ENCODE measurements at regions not wholly inside any gene's neighbourhood (a gene's known extent, or its start where the extent isn't known, plus 50 kb on each side); places are given as distances from the start of the nearest gene placed in this dataset.

DNA sequence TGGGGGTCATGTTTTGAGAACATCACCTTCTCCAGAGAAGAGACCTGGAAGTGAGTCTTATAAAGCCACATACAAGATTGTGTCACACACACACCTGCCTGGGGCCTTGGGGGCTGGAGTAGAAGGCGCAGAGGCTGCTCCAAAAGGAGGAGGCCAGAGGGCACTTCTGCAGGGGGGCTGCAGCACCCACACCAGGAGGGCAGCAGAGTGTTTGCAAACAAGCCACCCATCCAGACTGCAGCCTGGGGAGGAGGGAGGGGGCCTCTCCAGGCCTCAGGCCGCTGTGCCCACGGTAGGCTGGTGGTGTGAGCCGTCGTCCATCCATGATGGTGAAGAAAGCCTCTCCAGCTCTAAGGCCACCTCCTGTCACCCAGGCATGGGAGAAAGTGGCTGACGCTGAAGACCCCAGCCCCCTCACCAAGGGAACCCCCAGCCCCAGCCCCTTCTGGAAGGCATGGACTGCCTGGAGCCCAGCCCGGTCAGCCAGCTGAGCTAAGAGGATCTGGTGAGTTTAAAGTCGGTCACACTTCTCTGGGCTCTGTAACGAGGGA, 77.5 kb downstream of the FOXL3 start:
- peaks cover 4% of the 10 kb centered on the region for H3K4me1 ChIP-seq
- H3K36me3 ChIP-seq, result no peaks in the 10 kb centered on the region
- H3K9me3 ChIP-seq (replicated peaks), result no peaks in the 10 kb centered on the region
- H3K27me3 ChIP-seq (ENCODE audit: low read depth), result peaks cover 43% of the 10 kb centered on the region
- TF ChIP-seq, protein P1, sequence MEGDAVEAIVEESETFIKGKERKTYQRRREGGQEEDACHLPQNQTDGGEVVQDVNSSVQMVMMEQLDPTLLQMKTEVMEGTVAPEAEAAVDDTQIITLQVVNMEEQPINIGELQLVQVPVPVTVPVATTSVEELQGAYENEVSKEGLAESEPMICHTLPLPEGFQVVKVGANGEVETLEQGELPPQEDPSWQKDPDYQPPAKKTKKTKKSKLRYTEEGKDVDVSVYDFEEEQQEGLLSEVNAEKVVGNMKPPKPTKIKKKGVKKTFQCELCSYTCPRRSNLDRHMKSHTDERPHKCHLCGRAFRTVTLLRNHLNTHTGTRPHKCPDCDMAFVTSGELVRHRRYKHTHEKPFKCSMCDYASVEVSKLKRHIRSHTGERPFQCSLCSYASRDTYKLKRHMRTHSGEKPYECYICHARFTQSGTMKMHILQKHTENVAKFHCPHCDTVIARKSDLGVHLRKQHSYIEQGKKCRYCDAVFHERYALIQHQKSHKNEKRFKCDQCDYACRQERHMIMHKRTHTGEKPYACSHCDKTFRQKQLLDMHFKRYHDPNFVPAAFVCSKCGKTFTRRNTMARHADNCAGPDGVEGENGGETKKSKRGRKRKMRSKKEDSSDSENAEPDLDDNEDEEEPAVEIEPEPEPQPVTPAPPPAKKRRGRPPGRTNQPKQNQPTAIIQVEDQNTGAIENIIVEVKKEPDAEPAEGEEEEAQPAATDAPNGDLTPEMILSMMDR (IDR thresholded peaks at IDR 0.05; ENCODE audit: borderline replicate concordance), result no peak
- intact Hi-C loops (cut with micrococcal nuclease), result no loop called here
- H3K27ac ChIP-seq (replicated peaks), result no peak overlapping the region
- H3K4me3 ChIP-seq, result no peak overlapping the region
- peak; percentile 5 for DNase-seq

GRCh38 chr7:368651-369475, 78.9 kb downstream of the FOXL3 start:
- Histone ChIP-seq H3K9me3 (replicated peaks) (no peaks in the 10 kb centered on the region), H3K36me3 (no peaks in the 10 kb centered on the region), H3K4me1 (no peaks in the 10 kb centered on the region), H3K27ac (replicated peaks) (no peak overlapping the region), H3K4me3 (no peak overlapping the region), H3K27me3 (ENCODE audit: low read depth) (peaks cover 32% of the 10 kb centered on the region)
- intact Hi-C loops (cut with micrococcal nuclease), result no loop called here
- DNase-seq, result peak; percentile 6
- TF ChIP-seq, protein P1 (IDR thresholded peaks at IDR 0.05; ENCODE audit: borderline replicate concordance), result no peak

DNA sequence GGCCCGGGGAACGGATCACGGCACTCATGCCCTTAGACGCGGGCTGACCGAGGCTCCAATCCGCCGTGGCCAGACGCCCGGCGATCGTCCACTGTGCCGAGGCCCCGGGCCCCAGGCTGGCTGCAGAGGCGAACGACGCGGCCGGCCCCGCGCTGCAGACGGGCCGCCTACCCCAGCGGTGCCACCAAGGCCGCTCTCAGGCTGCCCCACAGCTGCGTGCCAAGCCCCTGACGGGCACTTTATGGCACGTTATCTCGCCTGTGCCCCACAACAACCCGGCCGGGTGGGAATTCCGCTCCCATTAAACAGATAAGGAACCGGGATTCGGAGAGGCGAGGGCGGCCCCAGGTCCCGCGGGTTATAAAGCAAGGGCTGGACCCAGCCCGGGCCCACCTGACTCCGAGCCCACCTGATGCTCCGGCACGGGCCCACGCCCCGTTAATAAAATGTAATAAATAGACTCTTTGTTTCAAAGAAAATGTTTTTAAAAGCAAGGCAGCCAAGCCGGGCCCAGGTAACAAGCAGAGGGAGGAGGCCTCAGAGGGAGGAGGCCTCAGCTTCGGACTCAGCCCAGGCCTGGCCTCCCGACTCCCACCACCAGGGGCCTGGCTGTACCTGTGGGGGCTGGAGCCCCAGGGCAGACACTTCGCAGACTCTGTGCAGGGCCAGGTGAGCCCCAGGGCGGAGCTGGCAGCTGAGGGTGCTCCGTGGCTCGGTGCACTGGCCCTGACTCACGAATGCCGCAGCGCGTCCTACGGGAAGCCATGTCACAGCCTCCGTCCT, 79.7 kb downstream of the FOXL3 start:
- H3K27ac ChIP-seq (replicated peaks), result no peak overlapping the region
- no peak overlapping the region for H3K4me3 ChIP-seq
- peak; percentile 11 for DNase-seq
- no peaks in the 10 kb centered on the region for H3K36me3 ChIP-seq
- no peaks in the 10 kb centered on the region for H3K9me3 ChIP-seq (replicated peaks)
- intact Hi-C loops (cut with micrococcal nuclease), result no loop called here
- H3K27me3 ChIP-seq (ENCODE audit: low read depth), result peaks cover 31% of the 10 kb centered on the region
- no peaks in the 10 kb centered on the region for H3K4me1 ChIP-seq
- TF ChIP-seq, protein P1 (IDR thresholded peaks at IDR 0.05; ENCODE audit: borderline replicate concordance), result no peak

DNA sequence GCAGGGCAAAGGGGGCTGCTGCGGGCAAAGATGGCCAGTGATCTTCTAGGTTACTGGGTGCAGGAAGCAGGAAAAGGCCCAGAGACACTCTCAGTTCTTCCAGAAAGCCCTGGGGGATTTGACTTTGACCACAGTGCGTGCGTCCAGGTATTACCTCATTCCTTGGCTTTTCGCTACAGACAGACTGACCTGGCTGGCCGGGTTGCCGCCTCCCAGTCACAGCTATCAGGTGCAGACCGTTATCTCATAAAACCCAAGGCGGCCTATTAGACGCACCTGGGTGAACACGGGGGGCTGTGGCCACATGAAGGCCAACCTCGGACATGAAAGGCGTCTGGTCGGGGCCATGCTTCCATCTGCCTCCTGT, 80.3 kb downstream of the FOXL3 start:
- peak; percentile 2 for DNase-seq
- Histone ChIP-seq H3K36me3 (no peaks in the 10 kb centered on the region), H3K4me3 (no peak overlapping the region), H3K27ac (replicated peaks) (no peak overlapping the region), H3K9me3 (replicated peaks) (no peaks in the 10 kb centered on the region), H3K27me3 (ENCODE audit: low read depth) (peaks cover 31% of the 10 kb centered on the region), H3K4me1 (no peaks in the 10 kb centered on the region)
- TF ChIP-seq, protein P1 (IDR thresholded peaks at IDR 0.05; ENCODE audit: borderline replicate concordance), result no peak
- intact Hi-C loops (cut with micrococcal nuclease), result no loop called here

DNA sequence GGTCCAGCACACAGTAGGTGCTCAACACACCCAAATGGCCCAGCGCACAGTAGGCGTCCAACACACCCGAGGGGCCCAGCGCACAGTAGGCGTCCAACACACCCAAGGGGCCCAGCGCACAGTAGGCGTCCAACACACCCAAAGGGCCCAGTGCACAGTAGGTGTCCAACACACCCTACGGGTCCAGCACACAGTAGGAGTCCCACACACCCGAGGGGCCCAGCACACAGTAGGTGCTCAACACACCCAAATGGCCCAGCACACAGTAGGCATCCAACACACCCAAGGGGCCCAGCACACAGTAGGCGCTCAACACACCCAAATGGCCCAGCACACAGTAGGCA, 80.8 kb downstream of the FOXL3 start:
- no peaks in the 10 kb centered on the region for H3K36me3 ChIP-seq
- TF ChIP-seq, protein P1 (IDR thresholded peaks at IDR 0.05; ENCODE audit: borderline replicate concordance), result no peak
- no peaks in the 10 kb centered on the region for H3K4me1 ChIP-seq
- H3K9me3 ChIP-seq (replicated peaks), result no peaks in the 10 kb centered on the region
- intact Hi-C loops (cut with micrococcal nuclease), result no loop called here
- peaks cover 30% of the 10 kb centered on the region for H3K27me3 ChIP-seq (ENCODE audit: low read depth)
- H3K4me3 ChIP-seq, result no peak overlapping the region
- no peak for DNase-seq
- H3K27ac ChIP-seq (replicated peaks), result no peak overlapping the region
